ENCODE measurements at regions not wholly inside any gene's neighbourhood (a gene's known extent, or its start where the extent isn't known, plus 50 kb on each side); places are given as distances from the start of the nearest gene placed in this dataset.
"Not testable (repeated sequence)": the region's sequence is repeated elsewhere in the genome, so short reads cannot be mapped to it uniquely, and the experiment has no call there.

- no peak for DNase-seq
Measured at GRCh38 chr3:30471066-30471465, 135.3 kb upstream of the TGFBR2 start.

- DNase-seq, result no peak
Measured at GRCh38 chr3:30471796-30472489, 134.5 kb upstream of the TGFBR2 start.

- DNase-seq, result no peak
Measured at GRCh38 chr3:30473374-30474051, 132.9 kb upstream of the TGFBR2 start.

DNA sequence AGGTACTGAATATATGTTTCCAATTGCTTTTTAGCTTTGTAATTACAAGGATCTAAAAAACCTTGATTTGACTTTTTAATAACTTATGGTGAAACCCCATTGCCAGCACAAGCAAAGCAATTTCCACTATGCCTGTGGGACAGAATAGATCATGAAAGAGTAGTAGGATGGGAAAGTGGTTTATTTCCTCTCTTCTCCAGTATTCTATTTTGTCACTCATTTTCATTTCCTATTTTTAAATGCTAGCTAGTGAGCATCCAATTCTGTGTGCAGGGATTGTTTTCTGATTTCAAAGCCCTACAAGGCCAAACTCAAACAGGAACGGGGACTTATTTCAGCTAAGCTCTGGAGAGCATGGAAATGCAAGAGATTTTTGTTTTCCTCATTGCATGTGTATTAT lies 132.0 kb upstream of the TGFBR2 start:
- no peak for DNase-seq

- no peak for DNase-seq
Measured at GRCh38 chr3:30475038-30475808, 131.2 kb upstream of the TGFBR2 start.

DNA sequence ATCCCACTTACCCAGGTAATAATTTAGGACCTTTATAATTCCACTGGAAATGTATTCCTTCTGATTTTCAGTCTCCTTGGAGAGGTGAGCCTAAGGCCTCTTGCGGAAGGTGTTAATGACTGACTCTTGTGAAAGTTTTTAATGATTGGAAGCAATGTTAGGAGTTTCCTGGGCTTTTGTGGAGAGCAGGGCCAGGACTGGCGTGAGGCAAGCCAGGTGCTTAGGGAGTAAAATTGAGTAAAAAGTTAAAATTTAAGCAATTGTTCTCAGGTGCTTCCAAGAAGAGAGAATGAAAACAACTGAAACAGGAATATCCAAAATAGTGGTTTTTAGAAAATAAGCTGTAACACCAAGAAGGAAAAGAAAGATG lies 130.6 kb upstream of the TGFBR2 start:
- DNase-seq, result no peak

GRCh38 chr3:30476368-30477084 lies 129.9 kb upstream of the TGFBR2 start:
- DNase-seq, result no peak

GRCh38 chr3:30477149-30477921 lies 129.1 kb upstream of the TGFBR2 start:
- DNase-seq, result no peak

- not testable (repeated sequence) for DNase-seq
Measured at GRCh38 chr3:30479737-30480136, 126.7 kb upstream of the TGFBR2 start.

DNA sequence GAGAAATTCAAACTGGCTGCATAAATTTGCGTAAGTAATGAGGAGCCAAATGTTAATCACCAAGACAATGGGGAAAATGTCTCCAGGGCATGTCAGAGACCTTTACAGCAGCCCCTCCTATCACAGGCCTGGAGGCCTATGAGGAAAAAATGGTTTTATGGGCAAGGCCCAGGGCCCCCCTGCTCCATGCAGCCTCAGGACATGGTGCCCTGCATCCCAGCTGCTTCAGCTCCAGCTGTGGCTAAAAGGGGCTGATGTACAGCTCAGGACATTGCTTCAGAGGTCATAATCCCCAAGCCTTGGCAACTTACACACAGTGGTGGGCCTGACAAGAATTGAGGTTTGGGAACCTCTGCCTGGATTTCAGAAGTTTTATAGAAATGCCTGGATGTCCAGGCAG lies 126.2 kb upstream of the TGFBR2 start:
- DNase-seq, result not testable (repeated sequence)

DNA sequence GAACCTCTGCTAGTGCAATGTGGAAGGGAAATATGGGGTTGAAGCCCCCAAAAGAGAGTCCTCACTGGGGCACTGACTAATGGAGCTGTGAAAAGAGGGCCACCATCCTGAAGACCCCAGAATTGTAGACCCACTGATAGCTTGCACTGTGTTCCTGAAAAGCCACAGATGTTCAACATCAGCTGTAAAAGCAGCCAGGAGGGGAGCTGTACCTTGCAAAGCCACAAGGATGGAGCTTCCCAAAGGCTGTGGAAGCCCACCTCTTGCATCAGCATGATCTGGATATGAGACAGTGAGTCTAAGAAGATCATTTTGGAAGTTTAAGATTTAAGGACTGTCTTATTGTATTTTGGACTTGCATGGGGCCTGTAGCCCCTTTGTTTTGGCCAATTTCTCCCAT lies 125.8 kb upstream of the TGFBR2 start:
- DNase-seq, result no peak

GRCh38 chr3:30481241-30481640 lies 125.2 kb upstream of the TGFBR2 start:
- DNase-seq, result no peak

- DNase-seq, result not testable (repeated sequence)
Measured at GRCh38 chr3:30484229-30484628, 122.2 kb upstream of the TGFBR2 start.

DNA sequence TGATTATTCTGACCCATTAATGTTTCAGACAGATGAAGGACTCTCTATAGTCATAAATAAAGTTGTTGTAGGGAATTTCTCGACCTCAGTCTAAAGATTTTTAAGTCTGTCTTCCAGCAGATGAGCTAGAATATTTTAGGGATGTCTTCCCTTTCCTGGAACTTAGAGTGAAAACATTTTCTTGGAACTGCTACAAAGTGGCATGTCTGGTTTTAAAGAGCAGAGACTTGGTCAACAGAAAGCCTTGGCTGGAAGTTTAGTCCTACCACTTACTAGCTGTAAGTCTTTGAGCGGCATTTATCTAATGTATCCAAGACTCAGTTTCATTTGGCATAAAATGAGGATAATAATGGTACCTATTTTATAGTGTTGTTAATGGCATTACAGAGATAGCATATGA lies 120.0 kb upstream of the TGFBR2 start:
- DNase-seq, result no peak

DNA sequence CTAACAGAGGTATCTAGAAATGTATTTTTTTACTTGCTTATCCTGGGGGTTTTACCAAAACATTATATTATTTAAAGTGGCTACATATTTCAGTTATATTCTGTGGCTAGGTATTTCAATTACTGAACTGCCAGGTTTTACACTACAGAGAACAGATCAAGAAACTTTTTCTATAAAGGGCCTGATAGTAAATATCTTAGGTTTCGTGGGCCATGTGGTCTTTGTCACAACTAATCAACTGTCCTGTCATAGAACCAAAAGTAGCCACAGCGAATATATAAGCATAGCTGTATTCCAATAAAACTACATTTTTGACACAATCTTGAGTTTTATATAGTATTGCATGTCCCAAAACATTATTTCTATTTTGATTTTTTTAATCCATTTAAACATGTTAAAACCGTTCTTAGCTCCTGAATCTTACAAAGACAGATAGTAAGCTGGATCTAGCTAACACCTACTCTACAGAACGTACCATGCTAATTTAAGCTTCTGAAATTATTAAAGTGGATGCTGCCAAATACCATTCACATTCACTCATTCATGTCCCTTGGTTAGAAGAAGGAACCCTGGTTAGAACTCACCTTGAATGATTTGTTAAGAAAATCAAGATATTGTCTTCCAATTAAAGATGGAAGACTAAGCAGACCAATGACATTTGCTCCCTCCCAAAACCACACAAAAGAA lies 118.2 kb upstream of the TGFBR2 start:
- DNase-seq, result no peak

- DNase-seq, result no peak
Measured at GRCh38 chr3:30492322-30493192, 113.8 kb upstream of the TGFBR2 start.

- no peak for DNase-seq
Measured at GRCh38 chr3:30493911-30494311, 112.5 kb upstream of the TGFBR2 start.

GRCh38 chr3:30495172-30496065 lies 111.0 kb upstream of the TGFBR2 start:
- DNase-seq, result no peak

Measured in right kidney (tissue), 1 donor.